Aorta (tissue), 5 donors: ENCODE measurements at regions not wholly inside any gene's neighbourhood (a gene's known extent, or its start where the extent isn't known, plus 50 kb on each side); places are given as distances from the start of the nearest gene placed in this dataset.
A peak's percentile ranks its signal among the peaks of the same experiment; 100 is the strongest.

Experiments
- ATAC-seq: fragments of 200-7000 bp; cut with Tn5 transposase; one replicate; pipeline ENCODE4 v1.9.1; 2022; ENCODE audit warnings: moderate library complexity; ENCODE audit not compliant: low FRiP score
- DNase-seq, 2 donors: peaks; one replicate each; pipeline ENCODE4 v3.0.0-alpha.2; 2020
- H3K27ac ChIP-seq, 2 donors: one replicate each; pipeline ENCODE4 v1.5.1; 2013; ENCODE audit warnings: low read length in 2 of 2, mild to moderate bottlenecking in 2 of 2, moderate library complexity in 2 of 2, control low read depth in 1 of 2, inconsistent platforms in 1 of 2, low read depth in 1 of 2
- H3K27me3 ChIP-seq, 2 donors: one replicate each; pipeline ENCODE4 v1.6.1; 2013; ENCODE audit warnings: control low read depth in 1 of 2, low read length in 1 of 2, mild to moderate bottlenecking in 1 of 2, moderate library complexity in 1 of 2; ENCODE audit not compliant: insufficient read depth in 2 of 2, control insufficient read depth in 1 of 2
- H3K36me3 ChIP-seq, 2 donors: one replicate each; pipeline ENCODE4 v1.6.1; 2013; ENCODE audit warnings: control low read depth in 1 of 2, low read length in 1 of 2, mild to moderate bottlenecking in 1 of 2; ENCODE audit not compliant: insufficient read depth in 2 of 2, control insufficient read depth in 1 of 2
- H3K4me1 ChIP-seq, 2 donors: one replicate each; pipeline ENCODE4 v1.6.1; 2013; ENCODE audit warnings: low read length in 2 of 2, control low read depth in 1 of 2, mild to moderate bottlenecking in 1 of 2, moderate library complexity in 1 of 2; ENCODE audit not compliant: insufficient read depth in 2 of 2, control insufficient read depth in 1 of 2
- H3K4me3 ChIP-seq, 2 donors: one replicate each; pipeline ENCODE4 v1.5.1; 2013; ENCODE audit warnings: low read length in 2 of 2, control low read depth in 1 of 2, mild to moderate bottlenecking in 1 of 2
- H3K9me3 ChIP-seq: one replicate; pipeline ENCODE4 v1.6.1; 2013; ENCODE audit warnings: mild to moderate bottlenecking, low read length; ENCODE audit not compliant: control insufficient read depth
- WGBS, 2 donors: extraction: QIAGEN DNeasy Blood & Tissue Kit; methylation state at CpG; one replicate each; pipeline ENCODE4 v1.1.7; 2013; 5-methylcytosine and 5-hydroxymethylcytosine counted together
- intact Hi-C, 2 donors: fragments of 100-400 bp; cut with DNase I; formaldehyde crosslinking; loops; one replicate each; pipeline versions ENCODE4 v1.14.2 to v1.15.0; 2022
- donor health status: healthy with polysubstance abuse.
- donor health status: Bipolar disorder and iron deficiency.
- donor health status: DM: no; HTN: no; CAD: no.
- donor health status: DM: no; HTN: no; CAD: no.
- donor health status: DM: yes; HTN: yes; CAD: no.

- DNase-seq: no peak
- Histone ChIP-seq H3K9me3 (no peaks in the 10 kb centered on the region), H3K27ac (peak overlapping the region in 1 of 2 donors; percentile 43), H3K4me1 (peaks cover 0 to 3% of the 10 kb centered on the region in 2 donors), H3K27me3 (no peaks in the 10 kb centered on the region), H3K36me3 (no peaks in the 10 kb centered on the region), H3K4me3 (no peak overlapping the region)
- intact Hi-C loops: loop anchor here in 1 of 2 donors (10.0 kb wide), 1 partner anchor 113 kb away; no protein-coding TSS in a partner anchor
- peak; percentile 6 for ATAC-seq
- 0 to 9% methylated on average over 2 of the region's 2 CpGs for WGBS, 2 donors
These were observed 186.3 kb upstream of the NUDT4 start for GRCh38 chr12:93191423-93191822.

GRCh38 chr12:93191956-93192355, 185.8 kb upstream of the NUDT4 start:
- no peaks in the 10 kb centered on the region for H3K27me3 ChIP-seq
- intact Hi-C loops: loop anchor here in 1 of 2 donors (10.0 kb wide), 1 partner anchor 113 kb away; no protein-coding TSS in a partner anchor
- 2 to 10% methylated on average over 8 of the region's 8 CpGs for WGBS, 2 donors
- no peaks in the 10 kb centered on the region for H3K36me3 ChIP-seq
- DNase-seq: peak; percentile 67 to 82
- peak overlapping the region; percentile 9 to 55 for H3K27ac ChIP-seq
- ATAC-seq: peak; percentile 81
- H3K9me3 ChIP-seq: no peaks in the 10 kb centered on the region
- H3K4me1 ChIP-seq: peaks cover 0 to 3% of the 10 kb centered on the region in 2 donors
- no peak overlapping the region for H3K4me3 ChIP-seq

DNA sequence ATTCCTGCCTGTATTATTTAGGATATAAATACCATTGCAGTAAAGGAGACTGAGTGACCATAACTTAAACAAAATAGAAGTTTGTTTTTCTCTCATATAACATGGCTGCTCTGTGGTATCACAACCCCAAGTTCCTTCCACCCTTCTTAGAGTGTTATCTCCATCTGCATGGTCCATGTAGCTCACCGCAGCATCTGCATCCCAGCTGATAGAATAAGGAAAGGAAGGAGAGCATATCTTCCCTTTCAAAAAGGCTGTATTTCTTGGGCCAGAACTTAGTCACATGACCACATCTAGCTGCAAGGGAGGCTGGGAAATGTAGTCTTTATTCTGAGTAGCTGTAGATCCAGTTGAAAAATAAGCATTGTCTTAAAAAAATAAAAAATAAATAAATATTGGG, 184.8 kb upstream of the NUDT4 start:
- Histone ChIP-seq H3K27ac (no peak overlapping the region), H3K4me3 (no peak overlapping the region), H3K27me3 (no peaks in the 10 kb centered on the region), H3K9me3 (no peaks in the 10 kb centered on the region), H3K4me1 (peaks cover 1 to 3% of the 10 kb centered on the region in 2 donors), H3K36me3 (no peaks in the 10 kb centered on the region)
- intact Hi-C loops: loop anchor here in 1 of 2 donors (10.0 kb wide), 1 partner anchor 112 kb away; no protein-coding TSS in a partner anchor
- DNase-seq (no peak), ATAC-seq (no peak)
- WGBS, 2 donors: 98 to 100% methylated on average over 1 of the region's 1 CpG

GRCh38 chr12:93195511-93195910, 182.2 kb upstream of the NUDT4 start:
- Histone ChIP-seq H3K9me3 (no peaks in the 10 kb centered on the region), H3K4me3 (no peak overlapping the region), H3K36me3 (no peaks in the 10 kb centered on the region), H3K27me3 (no peaks in the 10 kb centered on the region), H3K27ac (no peak overlapping the region), H3K4me1 (peaks cover 1 to 3% of the 10 kb centered on the region in 2 donors)
- ATAC-seq: no peak
- WGBS, 2 donors: 36 to 43% methylated on average over 4 of the region's 4 CpGs
- intact Hi-C loops: loop anchor here in 1 of 2 donors (10.0 kb wide), 1 partner anchor 109 kb away; no protein-coding TSS in a partner anchor
- no peak for DNase-seq

DNA sequence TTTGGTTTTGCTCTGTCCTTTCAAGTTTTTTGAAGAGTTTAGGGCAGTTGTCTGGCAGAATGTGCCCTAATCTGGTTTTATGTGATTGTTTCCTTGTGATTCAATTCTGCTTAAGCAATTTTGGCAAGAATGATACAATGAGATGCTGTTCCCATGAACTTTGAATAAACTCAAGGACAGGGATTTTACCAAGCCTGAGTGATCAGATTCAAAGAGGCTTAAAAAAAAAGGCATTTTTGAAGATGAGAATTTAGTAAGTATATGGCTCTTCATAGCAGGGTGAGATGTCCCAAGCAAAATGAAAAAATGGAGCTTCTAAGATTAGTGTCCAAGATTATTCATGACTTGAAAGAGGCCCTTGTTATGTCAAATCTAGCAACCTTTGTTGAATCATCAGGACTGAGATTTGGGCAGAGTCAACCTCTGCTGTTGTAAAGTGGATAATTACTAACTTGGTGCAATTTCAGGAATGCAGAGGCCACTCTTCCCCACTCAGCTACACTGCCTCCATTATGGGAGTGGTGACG, 180.6 kb upstream of the NUDT4 start:
- Histone ChIP-seq H3K27ac (no peak overlapping the region), H3K4me3 (no peak overlapping the region), H3K36me3 (no peaks in the 10 kb centered on the region), H3K27me3 (no peaks in the 10 kb centered on the region), H3K9me3 (no peaks in the 10 kb centered on the region), H3K4me1 (peaks cover 1 to 3% of the 10 kb centered on the region in 2 donors)
- intact Hi-C loops: loop anchor here in 1 of 2 donors (10.0 kb wide), 1 partner anchor 108 kb away; no protein-coding TSS in a partner anchor
- ATAC-seq: peak; percentile 6
- 97 to 98% methylated on average over 1 of the region's 1 CpG for WGBS, 2 donors
- no peak for DNase-seq

- Histone ChIP-seq H3K9me3 (no peaks in the 10 kb centered on the region), H3K4me1 (peaks cover 1 to 3% of the 10 kb centered on the region in 2 donors), H3K27ac (no peak overlapping the region), H3K36me3 (no peaks in the 10 kb centered on the region), H3K27me3 (no peaks in the 10 kb centered on the region), H3K4me3 (no peak overlapping the region)
- WGBS, 2 donors: 51 to 54% methylated on average over 4 of the region's 4 CpGs
- intact Hi-C loops: loop anchor here in 1 of 2 donors (10.0 kb wide), 1 partner anchor 107 kb away; no protein-coding TSS in a partner anchor
- DNase-seq (no peak), ATAC-seq (no peak)
These were observed 179.6 kb upstream of the NUDT4 start for GRCh38 chr12:93198086-93198485.

- no peaks in the 10 kb centered on the region for H3K9me3 ChIP-seq
- H3K4me1 ChIP-seq: peaks cover 0 to 1% of the 10 kb centered on the region in 2 donors
- no peak for ATAC-seq
- H3K36me3 ChIP-seq: no peaks in the 10 kb centered on the region
- H3K27me3 ChIP-seq: no peaks in the 10 kb centered on the region
- 19 to 21% methylated on average over 2 of the region's 2 CpGs for WGBS, 2 donors
- H3K27ac ChIP-seq: no peak overlapping the region
- no peak for DNase-seq
- no peak overlapping the region for H3K4me3 ChIP-seq
- intact Hi-C loops: loop anchor here in 1 of 2 donors (10.0 kb wide), 1 partner anchor 105 kb away; no protein-coding TSS in a partner anchor
These were observed 177.9 kb upstream of the NUDT4 start for GRCh38 chr12:93199831-93200236.

- Histone ChIP-seq H3K27me3 (no peaks in the 10 kb centered on the region), H3K4me1 (peaks cover 0 to 1% of the 10 kb centered on the region in 2 donors), H3K4me3 (no peak overlapping the region), H3K27ac (no peak overlapping the region), H3K36me3 (no peaks in the 10 kb centered on the region), H3K9me3 (no peaks in the 10 kb centered on the region)
- intact Hi-C loops: no loop called here
- DNase-seq (no peak), ATAC-seq (no peak)
- WGBS, 2 donors: 83 to 89% methylated on average over 7 of the region's 7 CpGs
These were observed 177.3 kb upstream of the NUDT4 start for GRCh38 chr12:93200291-93200917.

GRCh38 chr12:93201990-93202389, 175.7 kb upstream of the NUDT4 start:
- no peaks in the 10 kb centered on the region for H3K27me3 ChIP-seq
- no peaks in the 10 kb centered on the region for H3K9me3 ChIP-seq
- DNase-seq: no peak
- no peaks in the 10 kb centered on the region for H3K36me3 ChIP-seq
- no peak overlapping the region for H3K27ac ChIP-seq
- 96 to 98% methylated on average over 6 of the region's 6 CpGs for WGBS, 2 donors
- ATAC-seq: no peak
- no peak overlapping the region for H3K4me3 ChIP-seq
- peaks cover 0 to 1% of the 10 kb centered on the region in 2 donors for H3K4me1 ChIP-seq
- intact Hi-C loops: no loop called here
